Tibial artery (tissue), 4 donors: ENCODE measurements at regions not wholly inside any gene's neighbourhood (a gene's known extent, or its start where the extent isn't known, plus 50 kb on each side); places are given as distances from the start of the nearest gene placed in this dataset.

Source experiments
- DNase-seq, 2 donors: peaks; one replicate each; pipeline ENCODE4 v3.0.0-alpha.2; 2019
- H3K27ac ChIP-seq, 2 donors: fragments of 200-600 bp; sonication (generic) in 1 of 2; 1 replicate in 1 of 2; 2 replicates in 1 of 2; pipeline ENCODE4 v1.5.1; 2018 to 2019; ENCODE audit warnings: mild to moderate bottlenecking in 1 of 2
- H3K27me3 ChIP-seq, 2 donors: fragments of 200-600 bp; sonication (generic) in 1 of 2; one replicate each; pipeline versions ENCODE4 v1.5.1 to v1.6.0; 2016 to 2019
- H3K36me3 ChIP-seq, 3 donors: fragments of 200-600 bp; sonication (generic) in 2 of 3; one replicate each; pipeline ENCODE4 v1.5.1; 2016 to 2019; ENCODE audit warnings: mild to moderate bottlenecking in 2 of 3
- H3K4me1 ChIP-seq, 4 donors: fragments of 200-600 bp; sonication (generic) in 2 of 4; 1 replicate in 3 of 4; 2 replicates in 1 of 4; pipeline ENCODE4 v1.5.1; 2016 to 2019
- H3K4me3 ChIP-seq, 2 donors: fragments of 200-600 bp; sonication (generic) in 1 of 2; 1 replicate in 1 of 2; 2 replicates in 1 of 2; pipeline ENCODE4 v1.5.1; 2018 to 2019; ENCODE audit warnings: mild to moderate bottlenecking in 2 of 2
- H3K9me3 ChIP-seq, 3 donors: fragments of 200-600 bp; sonication (generic) in 1 of 3; one replicate each; pipeline ENCODE4 v1.5.1; 2016 to 2019
- CTCF ChIP-seq, 2 experiments: fragments of 200-600 bp in 1 of 2; fragments of 450-650 bp in 1 of 2; IDR thresholded peaks; one replicate each; pipeline ENCODE4 v1.5.1; 2017 to 2019; ENCODE audit warnings: antibody characterized with exemption in 2 of 2, mild to moderate bottlenecking in 1 of 2, moderate library complexity in 1 of 2
- intact Hi-C: fragments of 100-400 bp; cut with DNase I; formaldehyde crosslinking; loops from one replicate; pipeline ENCODE4 v1.15.0; 2023; ENCODE audit warnings: low total_unique reads

- intact Hi-C loops = no loop called here
- Histone ChIP-seq H3K27ac (no peak overlapping the region), H3K9me3 (no peaks in the 10 kb centered on the region), H3K4me1 (no peaks in the 10 kb centered on the region), H3K27me3 (no peaks in the 10 kb centered on the region), H3K36me3 (no peaks in the 10 kb centered on the region), H3K4me3 (no peak overlapping the region)
- no peak for TF ChIP-seq CTCF (IDR thresholded peaks at IDR 0.05)
- no peak for DNase-seq
Observed at GRCh38 chr14:62110941-62111340, 348.7 kb downstream of the SNAPC1 start.

DNA sequence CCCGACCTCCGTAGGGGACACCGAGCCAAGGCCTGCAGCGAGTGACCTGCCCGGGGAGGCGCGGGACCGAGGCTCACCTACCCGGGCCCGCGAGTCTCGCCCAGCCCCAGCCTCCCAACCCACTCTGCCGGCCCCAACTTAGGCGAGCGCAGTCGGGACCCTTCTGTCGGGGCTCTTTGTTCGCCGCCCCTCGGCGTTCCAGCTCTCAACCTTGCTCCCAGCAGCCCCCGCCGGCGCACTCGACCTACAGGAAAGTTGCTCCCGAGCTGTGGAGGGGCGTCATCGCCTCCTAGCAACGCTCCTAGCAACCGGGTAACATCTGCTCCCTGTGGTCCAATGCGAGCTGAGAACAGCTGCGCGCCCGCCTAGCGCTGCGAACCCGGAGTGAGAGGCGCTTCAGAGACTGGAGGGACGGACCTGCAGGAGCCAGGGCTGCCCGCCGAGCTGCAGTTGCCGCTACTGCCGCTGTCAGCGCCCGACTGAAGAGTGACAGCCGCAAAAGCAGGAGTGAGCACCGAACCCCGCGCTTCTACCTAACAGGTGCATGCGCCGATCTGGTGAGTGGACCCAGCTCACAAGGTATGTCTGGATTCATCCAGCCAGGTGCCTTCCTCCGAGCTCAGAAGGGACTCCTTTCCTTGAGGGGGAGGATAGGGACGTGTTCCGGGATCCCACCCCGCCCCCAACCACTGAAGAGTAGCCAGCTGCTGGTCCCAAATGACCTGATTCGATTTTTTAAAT is 355.0 kb downstream of the SNAPC1 start:
- Histone ChIP-seq H3K4me1 (peaks cover 0 to 11% (median 9%) of the 10 kb centered on the region in 4 donors), H3K27me3 (peaks cover 0 to 39% of the 10 kb centered on the region in 2 donors), H3K9me3 (no peaks in the 10 kb centered on the region), H3K27ac (no peak overlapping the region), H3K4me3 (peak overlapping the region in 1 of 2 donors; percentile 20), H3K36me3 (no peaks in the 10 kb centered on the region)
- DNase-seq = peak; percentile 24 to 64
- TF ChIP-seq CTCF (IDR thresholded peaks at IDR 0.05) = peak in 1 of 2 experiments; percentile 23
- intact Hi-C loops = no loop called here

- Histone ChIP-seq H3K36me3 (no peaks in the 10 kb centered on the region), H3K27me3 (peaks cover 0 to 39% of the 10 kb centered on the region in 2 donors), H3K9me3 (no peaks in the 10 kb centered on the region), H3K4me1 (peaks cover 0 to 11% (median 9%) of the 10 kb centered on the region in 4 donors), H3K4me3 (peak overlapping the region in 1 of 2 donors; percentile 20), H3K27ac (no peak overlapping the region)
- no peak for TF ChIP-seq CTCF (IDR thresholded peaks at IDR 0.05)
- intact Hi-C loops = no loop called here
- DNase-seq = no peak
Observed at GRCh38 chr14:62117751-62118105, 355.5 kb downstream of the SNAPC1 start.

DNA sequence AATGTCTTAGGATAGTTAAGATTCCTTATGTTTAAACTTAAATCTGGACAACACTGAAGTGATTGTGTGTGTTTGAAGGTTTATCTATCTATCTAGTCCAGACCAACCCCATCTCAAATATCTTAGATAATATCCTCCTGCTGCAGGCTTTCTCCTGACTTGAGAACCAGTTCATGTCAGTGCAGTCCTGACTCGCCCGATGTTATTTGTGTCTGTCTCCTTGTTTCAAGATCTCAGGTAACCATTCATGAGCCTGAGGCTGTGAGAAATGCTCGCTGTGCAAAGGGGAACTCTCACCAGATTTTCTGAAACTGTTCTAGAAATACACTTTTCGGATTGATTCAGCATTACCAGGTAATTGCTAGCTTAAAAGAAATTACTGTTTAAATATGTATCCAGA is 356.2 kb downstream of the SNAPC1 start:
- H3K4me1 ChIP-seq = peaks cover 0 to 11% (median 9%) of the 10 kb centered on the region in 4 donors
- no peak overlapping the region for H3K27ac ChIP-seq
- no peaks in the 10 kb centered on the region for H3K36me3 ChIP-seq
- no peak for TF ChIP-seq CTCF (IDR thresholded peaks at IDR 0.05)
- H3K4me3 ChIP-seq = no peak overlapping the region
- no peak for DNase-seq
- H3K27me3 ChIP-seq = peaks cover 0 to 39% of the 10 kb centered on the region in 2 donors
- H3K9me3 ChIP-seq = no peaks in the 10 kb centered on the region
- intact Hi-C loops = no loop called here

DNA sequence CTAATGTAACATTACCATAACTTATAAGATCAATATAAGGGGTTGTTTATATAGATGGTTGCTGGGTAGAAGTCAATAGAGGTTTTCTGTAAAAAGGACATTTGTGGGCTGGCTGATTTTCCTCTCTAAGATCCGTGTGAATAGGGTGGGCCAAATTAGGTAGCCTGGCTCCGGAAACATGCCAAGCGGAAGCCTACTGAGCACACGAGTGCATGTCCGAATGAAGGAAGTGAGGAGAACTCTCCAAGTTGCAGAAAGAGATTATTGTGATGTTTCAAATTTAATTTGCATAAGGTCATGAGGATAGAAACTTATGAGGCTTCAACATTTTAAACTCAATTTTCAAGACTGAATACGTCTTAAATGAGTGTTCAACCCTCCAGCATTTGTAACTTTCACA is 356.7 kb downstream of the SNAPC1 start:
- Histone ChIP-seq H3K36me3 (no peaks in the 10 kb centered on the region), H3K27me3 (peaks cover 0 to 39% of the 10 kb centered on the region in 2 donors), H3K4me1 (peaks cover 0 to 11% (median 9%) of the 10 kb centered on the region in 4 donors), H3K27ac (no peak overlapping the region), H3K9me3 (no peaks in the 10 kb centered on the region), H3K4me3 (no peak overlapping the region)
- DNase-seq = no peak
- no peak for TF ChIP-seq CTCF (IDR thresholded peaks at IDR 0.05)
- intact Hi-C loops = no loop called here
